SHP77 treated with DMSO at 0.1 percent for 48 hours (cell line): ENCODE measurements at regions not wholly inside any gene's neighbourhood (a gene's known extent, or its start where the extent isn't known, plus 50 kb on each side); places are given as distances from the start of the nearest gene placed in this dataset.
A peak's percentile ranks its signal among the peaks of the same experiment; 100 is the strongest.

Experiments
- DNase-seq: peaks from one replicate; lab custom pipeline; 2025; lab: John Stamatoyannopoulos, UW

GRCh38 chr3:182683858-182684257 lies 109.4 kb upstream of the ATP11B start:
- DNase-seq, result no peak

GRCh38 chr3:182686033-182686886 lies 107.0 kb upstream of the ATP11B start:
- DNase-seq, result no peak

DNA sequence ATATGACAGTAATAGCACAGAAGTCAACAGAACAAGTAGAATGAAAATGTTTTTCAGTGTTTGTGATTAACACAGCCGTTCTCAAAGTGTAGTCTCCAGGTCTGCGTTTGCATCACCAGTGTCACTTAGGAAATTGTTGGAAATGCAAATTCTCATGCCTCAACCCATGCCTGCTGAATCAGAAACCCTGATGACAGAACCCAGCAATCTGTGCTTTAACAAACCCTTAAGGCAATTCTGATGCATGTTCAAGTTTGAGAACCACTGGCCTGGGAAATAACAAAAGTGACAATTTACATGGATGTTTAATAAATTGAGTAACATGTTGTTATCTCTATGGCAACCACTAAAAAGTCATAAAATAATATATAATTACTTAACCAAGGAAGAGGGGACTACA lies 103.1 kb upstream of the ATP11B start:
- DNase-seq, result no peak

DNA sequence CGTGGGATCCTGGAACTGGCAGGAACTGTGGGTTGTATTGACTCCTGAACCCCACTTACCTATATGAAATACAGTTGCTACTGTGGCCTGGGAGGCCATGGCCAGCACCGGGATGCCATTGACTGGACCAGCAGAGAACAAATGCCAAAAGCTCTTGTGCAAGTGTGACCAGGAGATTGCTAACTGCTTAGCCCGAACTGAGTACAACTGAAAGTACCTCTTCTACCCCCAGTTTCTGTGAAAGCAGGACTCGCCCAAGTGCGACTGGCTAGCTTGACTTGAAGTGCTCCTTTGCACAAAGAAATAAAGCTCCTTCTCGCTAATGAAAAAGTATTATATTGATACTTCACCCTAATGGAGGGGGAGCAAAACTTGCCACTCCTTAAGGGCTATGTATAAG lies 101.3 kb upstream of the ATP11B start:
- DNase-seq, result no peak

- no peak for DNase-seq
These were observed 100.6 kb upstream of the ATP11B start for GRCh38 chr3:182692695-182693094.

GRCh38 chr3:182693723-182694122 lies 99.6 kb upstream of the ATP11B start:
- no peak for DNase-seq

DNA sequence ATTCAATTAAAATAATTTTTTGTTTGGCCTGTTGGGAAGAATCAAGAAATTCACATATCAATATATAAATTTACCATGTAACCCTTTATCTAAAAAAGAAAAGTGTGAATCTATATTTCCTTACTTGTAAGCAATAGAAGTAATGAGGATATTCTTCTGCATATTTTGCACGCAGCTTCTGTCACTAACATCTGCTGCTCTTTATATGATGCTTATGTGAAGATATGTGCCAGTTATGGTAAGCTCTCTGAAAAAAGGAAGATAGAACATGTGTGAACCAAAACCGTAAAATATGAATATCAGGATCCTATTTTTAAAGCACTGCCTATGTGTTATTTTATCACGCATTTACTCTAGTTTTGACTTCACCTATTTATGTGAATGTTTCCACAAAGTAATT lies 96.4 kb upstream of the ATP11B start:
- no peak for DNase-seq

DNA sequence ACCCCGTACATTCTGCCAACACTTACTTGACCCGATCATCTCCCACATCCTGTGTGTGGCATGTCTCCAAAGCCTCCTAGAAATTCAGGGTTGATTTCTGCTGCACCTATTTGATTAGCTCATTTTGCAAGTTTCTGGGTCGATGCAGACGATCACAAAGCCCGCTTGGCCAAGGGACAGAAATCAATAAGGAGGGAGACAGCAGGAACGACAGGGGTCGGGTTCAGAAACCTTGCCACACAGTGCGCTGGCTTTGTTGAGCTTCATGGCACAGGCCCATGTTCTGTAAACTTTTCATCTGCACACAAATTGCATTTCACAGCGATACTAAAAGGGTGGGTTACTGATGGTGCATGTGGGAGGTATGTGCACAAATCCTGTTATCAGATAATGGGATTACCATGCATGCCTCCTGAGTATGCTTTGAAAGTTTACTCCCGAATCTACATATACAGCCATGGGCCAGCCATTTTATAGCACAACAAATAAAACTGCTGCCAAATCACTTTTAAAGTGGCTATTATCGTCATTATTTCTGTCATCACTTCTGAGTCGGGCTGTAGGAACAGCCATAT lies 95.9 kb upstream of the ATP11B start:
- no peak for DNase-seq

GRCh38 chr3:182698078-182698477 lies 95.2 kb upstream of the ATP11B start:
- no peak for DNase-seq

DNA sequence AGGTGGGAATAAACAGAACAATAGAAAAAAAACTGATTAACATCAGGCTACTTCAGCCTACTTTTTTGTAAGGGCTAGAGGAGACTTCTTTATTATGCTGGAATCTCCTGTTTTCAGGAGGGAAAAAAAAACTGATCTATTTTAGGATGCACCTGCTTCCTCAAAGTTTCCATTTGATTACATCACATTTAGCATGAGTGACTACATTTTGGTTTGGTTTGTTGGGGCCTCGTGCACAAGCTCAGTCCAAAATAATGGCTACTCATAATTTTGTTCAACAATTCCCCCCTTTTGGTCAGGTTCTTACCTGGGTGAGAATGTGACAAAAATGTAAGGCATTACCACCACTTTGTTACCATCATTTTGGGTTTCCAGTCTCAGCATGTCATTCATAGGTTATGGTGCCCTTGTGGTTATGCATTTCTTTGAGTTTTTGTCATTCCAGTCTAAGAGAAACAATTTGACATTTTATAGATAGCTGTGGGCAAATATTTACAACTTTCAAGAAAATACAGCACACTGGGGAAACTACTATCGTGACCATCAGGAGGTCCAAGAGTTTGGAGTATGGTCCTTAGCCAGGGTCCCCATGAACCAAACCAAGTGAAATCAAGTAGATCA lies 93.6 kb upstream of the ATP11B start:
- DNase-seq, result no peak

GRCh38 chr3:182702216-182702615 lies 91.1 kb upstream of the ATP11B start:
- DNase-seq, result no peak

DNA sequence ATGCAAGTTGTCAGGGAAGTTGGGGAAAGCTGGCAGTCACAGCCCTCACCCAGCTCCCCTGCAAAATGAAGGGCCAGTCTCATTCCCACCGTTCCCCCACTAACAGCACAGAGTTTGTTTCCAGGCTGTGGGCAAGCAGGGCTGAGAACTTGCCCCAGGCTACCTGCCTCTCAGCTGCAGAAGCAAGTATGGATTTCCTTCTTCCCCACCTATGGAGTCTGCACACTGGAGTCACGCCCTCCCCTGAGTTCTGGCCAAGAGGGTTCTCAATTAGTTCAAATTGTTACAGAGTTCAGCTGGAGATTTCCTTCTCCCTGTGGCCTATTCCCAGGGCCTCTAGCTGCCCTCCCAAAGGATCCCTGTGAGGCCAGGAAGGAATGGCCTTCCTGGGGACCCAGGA lies 90.1 kb upstream of the ATP11B start:
- no peak for DNase-seq

GRCh38 chr3:182704926-182705325 lies 88.4 kb upstream of the ATP11B start:
- DNase-seq, result no peak

- no peak for DNase-seq
These were observed 84.5 kb upstream of the ATP11B start for GRCh38 chr3:182708810-182709209.

DNA sequence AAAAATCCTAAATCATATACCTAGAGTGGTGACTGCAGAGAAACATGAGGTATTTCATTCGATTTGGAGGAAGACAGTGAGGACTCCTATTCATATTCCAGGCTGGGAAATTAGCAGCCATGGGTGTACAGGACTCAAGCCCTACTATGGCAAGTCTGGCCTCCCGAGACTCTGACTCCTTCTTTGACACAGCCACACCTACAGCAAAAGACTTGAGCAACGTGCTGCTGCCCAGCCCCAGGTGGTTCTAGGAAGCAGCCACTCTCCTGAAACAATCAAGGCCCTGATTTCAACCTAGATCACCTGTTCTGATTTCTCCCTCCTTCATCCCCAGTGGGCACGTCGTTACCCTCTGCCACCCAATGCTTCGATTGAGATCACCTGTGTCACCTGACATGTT lies 84.0 kb upstream of the ATP11B start:
- DNase-seq, result no peak

- peak; percentile 18 for DNase-seq
These were observed 82.6 kb upstream of the ATP11B start for GRCh38 chr3:182710557-182711157.

DNA sequence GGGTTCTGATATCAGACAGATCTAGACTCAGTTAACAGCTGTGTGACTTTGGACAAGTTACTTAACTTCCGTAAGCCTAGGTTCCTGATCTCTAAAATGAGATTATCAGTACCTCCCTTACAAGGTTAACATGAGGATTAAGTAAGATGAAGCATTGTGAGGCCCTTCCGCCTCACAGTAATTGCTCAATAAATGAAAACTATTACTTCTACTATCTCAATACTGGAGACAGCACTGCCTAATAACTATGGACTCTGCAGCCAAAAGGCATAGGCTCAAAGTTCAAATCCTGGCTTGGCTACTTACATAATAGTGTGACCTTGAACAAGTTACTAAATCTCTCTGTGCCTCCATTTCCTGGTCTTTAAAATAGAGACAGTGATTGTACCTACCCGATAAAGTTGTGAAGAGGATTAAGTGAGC lies 82.0 kb upstream of the ATP11B start:
- DNase-seq, result no peak

GRCh38 chr3:182711853-182712252 lies 81.5 kb upstream of the ATP11B start:
- DNase-seq, result no peak

- no peak for DNase-seq
These were observed 80.2 kb upstream of the ATP11B start for GRCh38 chr3:182713111-182713510.

DNA sequence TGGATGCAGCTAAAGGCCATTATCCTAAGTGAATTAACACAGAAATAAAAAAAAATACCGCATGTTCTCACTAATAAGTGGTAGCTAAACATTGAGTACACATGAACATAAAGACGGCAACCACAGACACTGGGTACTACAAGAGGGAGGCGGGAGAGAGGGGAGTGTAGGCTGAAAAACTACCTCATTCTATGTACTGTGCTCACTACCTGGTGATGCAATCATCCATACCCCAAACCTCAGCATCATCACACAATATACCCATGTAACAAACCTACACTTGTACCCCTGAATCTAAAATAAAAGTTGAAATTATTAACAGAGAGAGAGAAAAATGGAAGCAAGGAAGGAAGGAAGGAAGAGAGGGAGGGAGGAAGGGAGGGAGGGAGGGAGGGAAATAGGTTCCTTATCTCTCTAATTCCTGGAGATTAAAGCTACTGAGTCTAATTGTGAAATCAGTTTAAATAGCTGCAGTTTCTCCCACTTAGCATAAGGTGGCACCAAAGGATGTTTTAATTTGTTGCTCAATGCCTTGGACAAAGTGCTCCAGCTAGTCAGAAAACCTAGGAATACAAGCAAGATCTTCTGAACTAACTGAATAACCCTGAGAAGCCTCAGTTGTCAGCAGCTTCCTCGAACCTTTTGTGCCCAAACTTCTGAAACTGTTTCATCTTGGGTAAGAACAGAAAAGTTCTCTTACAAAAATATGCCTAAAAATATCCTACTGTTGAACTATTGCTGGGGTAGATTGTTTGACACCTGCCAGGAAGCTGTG lies 79.4 kb upstream of the ATP11B start:
- DNase-seq, result peak; percentile 23

DNA sequence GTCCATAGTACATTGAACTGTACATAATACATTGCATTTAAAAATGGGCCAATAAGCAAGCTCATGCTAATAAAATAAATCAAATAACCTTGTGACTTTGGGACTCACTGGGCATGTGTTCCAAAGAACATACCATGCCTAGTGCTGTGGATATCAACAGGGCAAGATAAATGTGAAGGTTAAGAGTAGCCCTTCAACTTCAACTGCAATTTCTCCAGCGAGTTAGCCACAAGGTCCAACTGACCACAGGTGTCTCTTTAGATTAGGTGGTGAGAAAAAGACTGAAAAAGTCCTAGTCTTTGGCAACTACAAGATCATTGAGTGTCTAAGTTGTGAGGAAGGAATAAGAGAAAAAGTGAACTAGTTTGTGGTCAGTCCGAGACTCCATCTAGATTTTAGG lies 78.3 kb upstream of the ATP11B start:
- DNase-seq, result no peak

DNA sequence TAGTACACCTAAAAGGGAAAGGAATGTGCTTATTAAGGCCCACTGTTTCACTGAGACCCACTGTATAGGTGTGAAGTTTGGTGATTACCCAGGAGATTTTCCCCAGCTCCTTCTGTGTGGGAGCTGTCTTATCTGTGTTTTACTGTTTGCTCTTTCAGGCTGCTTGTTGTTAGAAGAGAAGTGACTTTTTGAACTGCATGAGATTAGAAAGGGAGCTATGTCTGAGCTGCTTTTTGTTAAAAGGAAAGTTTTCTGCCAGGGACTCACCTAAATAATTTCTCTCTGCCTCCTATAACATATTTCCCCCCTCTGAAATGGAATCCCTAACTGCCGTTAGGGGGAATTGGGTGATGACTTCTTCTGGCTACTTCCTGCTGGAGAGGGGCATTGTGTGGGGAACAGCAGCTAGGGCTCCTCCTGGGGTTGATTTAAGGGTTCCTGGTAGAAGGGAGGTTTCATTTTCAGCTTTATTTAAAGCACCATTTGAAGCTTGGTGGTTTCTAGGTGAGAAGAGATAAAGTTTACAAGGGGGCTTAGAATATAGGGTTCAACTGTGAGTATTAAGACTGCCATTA lies 77.1 kb upstream of the ATP11B start:
- no peak for DNase-seq
